C4-2B (cell line): ENCODE measurements at regions not wholly inside any gene's neighbourhood (a gene's known extent, or its start where the extent isn't known, plus 50 kb on each side); places are given as distances from the start of the nearest gene placed in this dataset.

ENCODE experiments used
- ZFX ChIP-seq: fragments of 450-650 bp; IDR thresholded peaks from 2 replicates; pipeline ENCODE4 v1.6.1; 2017
- TF ChIP-seq, protein P1 (sequence below): fragments of 450-650 bp; conservative IDR thresholded peaks from 2 replicates; pipeline ENCODE4 v1.5.1; 2017; ENCODE audit warnings: mild to moderate bottlenecking

DNA sequence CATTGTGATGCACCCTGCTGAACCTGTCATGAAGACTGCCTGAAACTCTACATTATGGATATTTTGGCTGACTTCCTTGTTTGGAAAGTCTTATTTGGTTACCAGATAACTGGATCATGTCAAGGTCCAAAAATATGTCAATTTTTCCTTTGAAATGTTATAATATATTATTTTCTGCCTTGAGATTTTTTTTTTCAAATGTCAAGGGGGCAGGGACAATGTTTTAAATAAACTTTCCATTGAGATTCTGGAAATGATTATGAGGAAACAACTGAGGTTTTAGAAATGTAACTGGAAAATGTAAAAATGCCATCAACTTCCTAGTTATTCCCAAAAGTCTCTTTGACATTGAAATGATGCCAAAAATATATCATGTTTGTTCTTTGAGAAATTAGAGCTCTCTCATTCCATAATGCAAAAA, 117.0 kb downstream of the RFC3 start:
- TF ChIP-seq, protein P1, sequence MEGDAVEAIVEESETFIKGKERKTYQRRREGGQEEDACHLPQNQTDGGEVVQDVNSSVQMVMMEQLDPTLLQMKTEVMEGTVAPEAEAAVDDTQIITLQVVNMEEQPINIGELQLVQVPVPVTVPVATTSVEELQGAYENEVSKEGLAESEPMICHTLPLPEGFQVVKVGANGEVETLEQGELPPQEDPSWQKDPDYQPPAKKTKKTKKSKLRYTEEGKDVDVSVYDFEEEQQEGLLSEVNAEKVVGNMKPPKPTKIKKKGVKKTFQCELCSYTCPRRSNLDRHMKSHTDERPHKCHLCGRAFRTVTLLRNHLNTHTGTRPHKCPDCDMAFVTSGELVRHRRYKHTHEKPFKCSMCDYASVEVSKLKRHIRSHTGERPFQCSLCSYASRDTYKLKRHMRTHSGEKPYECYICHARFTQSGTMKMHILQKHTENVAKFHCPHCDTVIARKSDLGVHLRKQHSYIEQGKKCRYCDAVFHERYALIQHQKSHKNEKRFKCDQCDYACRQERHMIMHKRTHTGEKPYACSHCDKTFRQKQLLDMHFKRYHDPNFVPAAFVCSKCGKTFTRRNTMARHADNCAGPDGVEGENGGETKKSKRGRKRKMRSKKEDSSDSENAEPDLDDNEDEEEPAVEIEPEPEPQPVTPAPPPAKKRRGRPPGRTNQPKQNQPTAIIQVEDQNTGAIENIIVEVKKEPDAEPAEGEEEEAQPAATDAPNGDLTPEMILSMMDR = no peak
- no peak for TF ChIP-seq ZFX
